ENCODE measurements at regions not wholly inside any gene's neighbourhood (a gene's known extent, or its start where the extent isn't known, plus 50 kb on each side); places are given as distances from the start of the nearest gene placed in this dataset.

GRCh38 chr16:50856991-50857390 lies 115.1 kb downstream of the CYLD start:
- Histone ChIP-seq H3K36me3 (no peaks in the 10 kb centered on the region), H3K9ac (no peak overlapping the region)
- TF ChIP-seq Cebpa-rat (IDR thresholded peaks at IDR 0.05) = no peak

GRCh38 chr16:50853329-50853728 lies 111.4 kb downstream of the CYLD start:
- H3K9ac ChIP-seq = no peak overlapping the region
- H3K4me2 ChIP-seq = no peak overlapping the region
- H3K27ac ChIP-seq = no peak overlapping the region
- H3K9me3 ChIP-seq (replicated peaks in 1 of 11) = peaks cover 0 to 2% (median 0%) of the 10 kb centered on the region in 11 experiments; a peak in 1 of 22 replicates
- TF ChIP-seq Cebpa-rat (IDR thresholded peaks at IDR 0.05) = no peak
- H3K27me3 ChIP-seq = no peaks in the 10 kb centered on the region
- H4K20me1 ChIP-seq = no peaks in the 10 kb centered on the region
- H3K4me3 ChIP-seq = no peak overlapping the region
- peaks cover 0 to 11% (median 0%) of the 10 kb centered on the region in 10 experiments; a peak in 2 of 20 replicates for H3K4me1 ChIP-seq
- H3K36me3 ChIP-seq = no peaks in the 10 kb centered on the region

More at GRCh38 chr16:50856991-50857390, 115.1 kb downstream of the CYLD start:
- no peak overlapping the region for H3K4me3 ChIP-seq
- peak overlapping the region in 1 of 11 experiments; percentile 21; a peak in 2 of 22 replicates for H3K4me2 ChIP-seq
- no peak overlapping the region for H3K27ac ChIP-seq
- H3K4me1 ChIP-seq = peaks cover 0 to 16% (median 0%) of the 10 kb centered on the region in 10 experiments; a peak in 5 of 20 replicates
- H4K20me1 ChIP-seq = no peaks in the 10 kb centered on the region
- H3K27me3 ChIP-seq = no peaks in the 10 kb centered on the region
- H3K9me3 ChIP-seq (replicated peaks in 1 of 11) = peaks cover 0 to 2% (median 0%) of the 10 kb centered on the region in 11 experiments; a peak in 1 of 22 replicates

Data from BLaER1 treated with 17β-estradiol and CSF1 and Interleukin-3, amounts not matched to agents 10 nM and 100 nM (cell line).